Esophagus mucosa (tissue), 1 donor: ENCODE measurements at regions not wholly inside any gene's neighbourhood (a gene's known extent, or its start where the extent isn't known, plus 50 kb on each side); places are given as distances from the start of the nearest gene placed in this dataset.

ENCODE experiments used
- ATAC-seq: fragments of 200-7000 bp; cut with Tn5 transposase; one replicate; pipeline ENCODE4 v1.9.1; 2020
- donor health status: DM: yes; HTN: yes; CAD: no.

- peak; percentile 47 for ATAC-seq
Measured at GRCh38 chr3:66592927-66593625, 92.3 kb upstream of the LRIG1 start.

- peak; percentile 95 for ATAC-seq
Measured at GRCh38 chr3:66593978-66594377, 93.2 kb upstream of the LRIG1 start.

GRCh38 chr3:66597308-66597863 lies 96.6 kb upstream of the LRIG1 start:
- ATAC-seq, result no peak

GRCh38 chr3:66598168-66598567 lies 97.3 kb upstream of the LRIG1 start:
- no peak for ATAC-seq

- peak; percentile 59 for ATAC-seq
Measured at GRCh38 chr3:66602237-66602636, 101.4 kb upstream of the LRIG1 start.

- peak; percentile 82 for ATAC-seq
Measured at GRCh38 chr3:66602691-66603090, 101.9 kb upstream of the LRIG1 start.

- peak; percentile 67 for ATAC-seq
Measured at GRCh38 chr3:66603151-66603611, 102.4 kb upstream of the LRIG1 start.

- no peak for ATAC-seq
Measured at GRCh38 chr3:66604481-66604880, 103.7 kb upstream of the LRIG1 start.

GRCh38 chr3:66606126-66606525 lies 105.3 kb upstream of the LRIG1 start:
- no peak for ATAC-seq

GRCh38 chr3:66606868-66607267 lies 106.0 kb upstream of the LRIG1 start:
- ATAC-seq, result no peak

GRCh38 chr3:66609660-66610561 lies 109.1 kb upstream of the LRIG1 start:
- no peak for ATAC-seq

GRCh38 chr3:66610562-66610909 lies 109.7 kb upstream of the LRIG1 start:
- ATAC-seq, result no peak

GRCh38 chr3:66615643-66616301 lies 115.0 kb upstream of the LRIG1 start:
- ATAC-seq, result no peak

- no peak for ATAC-seq
Measured at GRCh38 chr3:66617351-66617750, 116.5 kb upstream of the LRIG1 start.

- ATAC-seq, result no peak
Measured at GRCh38 chr3:66618066-66618465, 117.2 kb upstream of the LRIG1 start.

- no peak for ATAC-seq
Measured at GRCh38 chr3:66620296-66620695, 119.5 kb upstream of the LRIG1 start.

- ATAC-seq, result no peak
Measured at GRCh38 chr3:66622756-66623457, 122.1 kb upstream of the LRIG1 start.

- ATAC-seq, result no peak
Measured at GRCh38 chr3:66625505-66626216, 124.8 kb upstream of the LRIG1 start.

- ATAC-seq, result no peak
Measured at GRCh38 chr3:66629150-66629981, 128.5 kb upstream of the LRIG1 start.

GRCh38 chr3:66629982-66630368 lies 129.2 kb upstream of the LRIG1 start:
- ATAC-seq, result no peak
